Osteoblast (primary cell): ENCODE measurements at regions not wholly inside any gene's neighbourhood (a gene's known extent, or its start where the extent isn't known, plus 50 kb on each side); places are given as distances from the start of the nearest gene placed in this dataset. TPM values are rescaled to one million over a fixed set of nuclear protein-coding genes. Genes with fewer than 3 reads are reported as not detected.
A peak's percentile ranks its signal among the peaks of the same experiment; 100 is the strongest.
"Not testable (repeated sequence)": the region's sequence is repeated elsewhere in the genome, so short reads cannot be mapped to it uniquely, and the experiment has no call there.

ENCODE experiments used
- DNase-seq: peaks from one replicate; pipeline ENCODE4 v3.0.0; 2011; ENCODE audit warnings: low spot score, mixed read lengths; ENCODE audit not compliant: insufficient read length; ENCODE audit errors: missing footprints
- H2AFZ ChIP-seq: 2 replicates; pipeline ENCODE4 v1.6.0; 2011; ENCODE audit warnings: mild to moderate bottlenecking, low read length
- H3K27ac ChIP-seq: 2 replicates; pipeline ENCODE4 v1.5.1; 2011; ENCODE audit warnings: mild to moderate bottlenecking, low read depth, low read length, moderate library complexity
- H3K27me3 ChIP-seq: 2 replicates; pipeline ENCODE4 v1.6.0; 2012; ENCODE audit warnings: mild to moderate bottlenecking, control low read depth, inconsistent platforms, low read length, moderate library complexity; ENCODE audit not compliant: insufficient read depth
- H3K36me3 ChIP-seq: 2 replicates; pipeline ENCODE4 v1.5.1; 2011; ENCODE audit warnings: mild to moderate bottlenecking, low read length, control low read depth, moderate library complexity; ENCODE audit not compliant: insufficient read depth
- H3K4me1 ChIP-seq: 2 replicates; pipeline ENCODE4 v1.5.1; 2011; ENCODE audit warnings: mild to moderate bottlenecking, low read length, control low read depth, moderate library complexity; ENCODE audit not compliant: insufficient read depth
- H3K4me2 ChIP-seq: 2 replicates; pipeline ENCODE4 v1.6.0; 2011; ENCODE audit warnings: mild to moderate bottlenecking, low read length; ENCODE audit not compliant: insufficient read depth
- H3K4me3 ChIP-seq: fragments of 200-600 bp; sonication (generic); 3 replicates; pipeline ENCODE4 v1.5.1; 2012; ENCODE audit warnings: mild to moderate bottlenecking, low read length, inconsistent platforms; ENCODE audit not compliant: insufficient read depth
- H3K79me2 ChIP-seq: 2 replicates; pipeline ENCODE4 v1.6.0; 2012; ENCODE audit warnings: mild to moderate bottlenecking, low read length, control low read depth, inconsistent platforms; ENCODE audit not compliant: insufficient read depth
- H3K9me3 ChIP-seq: 2 replicates; pipeline ENCODE4 v1.5.1; 2011; ENCODE audit warnings: low read depth, low read length, control low read depth
- H4K20me1 ChIP-seq: 2 replicates; pipeline ENCODE4 v1.6.0; 2012; ENCODE audit warnings: mild to moderate bottlenecking, low read length, control low read depth; ENCODE audit not compliant: insufficient read depth
- small RNA-seq: library from RNA; depleted of rRNA; stranded (forward); fragments of <200 nt; gene quantifications from one replicate; pipeline ENCODE3, GENCODE V24; 2012

- not testable (repeated sequence) for H3K27ac ChIP-seq, DNase-seq, H3K79me2 ChIP-seq, H3K9me3 ChIP-seq, H4K20me1 ChIP-seq, H3K4me1 ChIP-seq, H3K36me3 ChIP-seq, H2AFZ ChIP-seq, H3K27me3 ChIP-seq
- H3K4me3 ChIP-seq, result peak overlapping the region; percentile 43
- peak overlapping the region; percentile 32 for H3K4me2 ChIP-seq
Observed at GRCh38 chr16:29081829-29082639, 97.2 kb downstream of the LAT start.

- H3K27me3 ChIP-seq, H3K4me1 ChIP-seq, H3K9me3 ChIP-seq, H3K36me3 ChIP-seq, H3K79me2 ChIP-seq, H4K20me1 ChIP-seq: not testable (repeated sequence)
- DNase-seq, result peak; percentile 54
- peak overlapping the region; percentile 59 for H3K4me3 ChIP-seq
- H2AFZ ChIP-seq, result peak overlapping the region; percentile 93
- peak overlapping the region; percentile 67 for H3K4me2 ChIP-seq
- peak overlapping the region; percentile 53 for H3K27ac ChIP-seq
Observed at GRCh38 chr16:29074554-29075402, 89.9 kb downstream of the LAT start.

- H2AFZ ChIP-seq, H3K4me3 ChIP-seq, H3K4me2 ChIP-seq, H3K79me2 ChIP-seq, H4K20me1 ChIP-seq, H3K27ac ChIP-seq, H3K9me3 ChIP-seq, H3K27me3 ChIP-seq, H3K4me1 ChIP-seq, H3K36me3 ChIP-seq, DNase-seq: not testable (repeated sequence)
Observed at GRCh38 chr16:29062235-29062634, 77.4 kb downstream of the LAT start.

GRCh38 chr16:29061467-29061921 is 76.6 kb downstream of the LAT start:
- not testable (repeated sequence) for H3K4me2 ChIP-seq, H3K4me1 ChIP-seq, H3K79me2 ChIP-seq

GRCh38 chr16:29060022-29060810 is 75.4 kb downstream of the LAT start:
- not testable (repeated sequence) for H3K4me1 ChIP-seq, H3K4me3 ChIP-seq, H3K27me3 ChIP-seq, H3K9me3 ChIP-seq, H3K4me2 ChIP-seq, DNase-seq, H3K27ac ChIP-seq, H2AFZ ChIP-seq, H4K20me1 ChIP-seq, H3K36me3 ChIP-seq, H3K79me2 ChIP-seq

More at GRCh38 chr16:29061467-29061921, 76.6 kb downstream of the LAT start:
- not testable (repeated sequence) for DNase-seq, H3K9me3 ChIP-seq, H4K20me1 ChIP-seq, H3K36me3 ChIP-seq, H3K27ac ChIP-seq, H2AFZ ChIP-seq, H3K4me3 ChIP-seq, H3K27me3 ChIP-seq

- not testable (repeated sequence) for DNase-seq, H4K20me1 ChIP-seq, H3K4me1 ChIP-seq, H3K27ac ChIP-seq, H3K27me3 ChIP-seq, H3K4me3 ChIP-seq, H2AFZ ChIP-seq, H3K79me2 ChIP-seq, H3K4me2 ChIP-seq, H3K9me3 ChIP-seq, H3K36me3 ChIP-seq
Observed at GRCh38 chr16:29059575-29059974, 74.7 kb downstream of the LAT start.

Small RNA genes in the stretch of these regions (small RNA-seq; reads per million reads assigned to genes)
- gene AC025279.1 (not detected), gene SNX29P2 (not detected)
